Panc1 (cell line): ENCODE measurements at regions not wholly inside any gene's neighbourhood (a gene's known extent, or its start where the extent isn't known, plus 50 kb on each side); places are given as distances from the start of the nearest gene placed in this dataset.

Source experiments
- ATAC-seq: fragments of 200-7000 bp; cut with Tn5 transposase; 2 replicates; pipeline ENCODE4 v1.9.1; 2020; ENCODE audit warnings: mild to moderate bottlenecking, moderate library complexity
- BruUV-seq: library from RNA; stranded (reverse); fragments of 400-500 nt; replicated peaks from 2 replicates; lab custom pipeline; 2021; lab: Mats Ljungman, UMichigan
- CTCF ChIA-PET: fragments of 300-600 bp; sonication (Branson Sonifier 250); formaldehyde crosslinking; loops from one replicate; lab custom pipeline; 2022; ENCODE audit warnings: antibody characterized with exemption; lab: Charles Lee
- POLR2A ChIA-PET: fragments of 300-600 bp; sonication (Branson Sonifier 250); formaldehyde crosslinking; loops from one replicate; lab custom pipeline; 2022; ENCODE audit warnings: antibody characterized with exemption; lab: Charles Lee
- DNase-seq: peaks from one replicate; pipeline ENCODE4 v3.0.0-alpha.2; 2010; ENCODE audit warnings: low read depth, low spot score
- H3K27ac ChIP-seq: 2 replicates; pipeline ENCODE4 v1.5.1; 2011; ENCODE audit warnings: mild to moderate bottlenecking, low read length, inconsistent platforms
- H3K27me3 ChIP-seq: fragments of 200-500 bp; sonication (Bioruptor generic); 2 replicates; pipeline ENCODE4 v1.6.0; 2014; ENCODE audit warnings: low read length, inconsistent platforms; ENCODE audit not compliant: control insufficient read depth, insufficient read depth
- H3K36me3 ChIP-seq: fragments of 200-500 bp; sonication (Bioruptor generic); 2 replicates; pipeline ENCODE4 v1.5.1; 2014; ENCODE audit warnings: inconsistent platforms, mild to moderate bottlenecking, low read length, moderate library complexity; ENCODE audit not compliant: control insufficient read depth, insufficient read depth
- H3K4me1 ChIP-seq: 2 replicates; pipeline ENCODE4 v1.5.1; 2011; ENCODE audit warnings: inconsistent platforms, mild to moderate bottlenecking, low read length, moderate library complexity; ENCODE audit not compliant: control insufficient read depth, insufficient read depth
- H3K4me3 ChIP-seq, 2 experiments: 2 replicates each; pipeline ENCODE4 v1.5.1; 2011 to 2012; ENCODE audit warnings: low read depth in 2 of 2, low read length in 2 of 2, mild to moderate bottlenecking in 2 of 2, inconsistent platforms in 1 of 2, moderate library complexity in 1 of 2
- H3K9me3 ChIP-seq: fragments of 200-500 bp; sonication (Bioruptor generic); 2 replicates; pipeline ENCODE4 v1.5.1; 2014; ENCODE audit warnings: low read depth, mild to moderate bottlenecking, inconsistent platforms, low read length, moderate library complexity; ENCODE audit not compliant: control insufficient read depth, insufficient read depth
- POLR2AphosphoS5 ChIP-seq: IDR thresholded peaks from 2 replicates; pipeline ENCODE4 v1.6.1; 2012; ENCODE audit warnings: mild to moderate bottlenecking, low read depth, low read length, moderate library complexity
- SIN3A ChIP-seq: IDR thresholded peaks from 2 replicates; pipeline ENCODE4 v1.6.1; 2012; ENCODE audit warnings: low read depth, mild to moderate bottlenecking, low read length, moderate library complexity, borderline replicate concordance; ENCODE audit not compliant: insufficient read depth
- TCF7L2 ChIP-seq: IDR thresholded peaks from 2 replicates; pipeline ENCODE4 v1.6.1; 2011; ENCODE audit warnings: mild to moderate bottlenecking, low read depth, low read length, inconsistent platforms
- in situ Hi-C: cut with HindIII; loops from 2 replicates; pipeline ENCODE4 v1.10.0; 2016; ENCODE audit warnings: low sequenced_read_pairs, low pct_unique_long_range_greater_than_20kb
- intact Hi-C: fragments of 100-400 bp; cut with micrococcal nuclease; formaldehyde crosslinking; loops from one replicate; pipeline ENCODE4 v1.10.0; 2022; ENCODE audit not compliant: unreplicated experiment
- TF ChIP-seq, protein P1 (sequence below), 2 experiments: IDR thresholded peaks; 2 replicates each; pipeline ENCODE4 v1.6.1; 2011 to 2012; ENCODE audit warnings: low read depth in 2 of 2, control low read depth in 1 of 2, low read length in 1 of 2, mild to moderate bottlenecking in 1 of 2, moderate library complexity in 1 of 2; ENCODE audit not compliant: insufficient read depth in 1 of 2
- TF ChIP-seq, protein P2 (sequence below): fragments of 450-650 bp; IDR thresholded peaks from 2 replicates; pipeline ENCODE4 v1.5.1; 2017; ENCODE audit warnings: mild to moderate bottlenecking

DNA sequence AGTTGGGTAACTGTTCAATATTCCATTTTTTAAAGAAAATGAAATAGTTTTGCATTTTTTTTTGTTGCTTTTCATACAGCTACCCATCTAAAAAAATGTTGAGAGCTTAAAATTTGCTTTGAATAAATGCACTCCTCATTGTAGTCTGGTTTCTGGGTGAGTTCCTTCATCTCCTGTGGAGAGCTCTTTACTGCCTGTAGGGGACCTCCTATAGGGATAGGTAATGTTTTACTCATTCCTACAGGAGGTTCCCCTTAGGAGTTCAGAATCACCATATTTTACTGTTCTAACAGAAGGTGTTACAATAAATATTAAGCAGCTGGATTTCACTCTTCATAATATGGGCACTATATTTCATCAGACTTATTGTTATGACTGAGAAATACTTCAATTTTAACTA, 947.3 kb upstream of the CRIM1 start:
- Histone ChIP-seq H3K36me3 (no peaks in the 10 kb centered on the region), H3K4me3 (no peak overlapping the region), H3K27me3 (no peaks in the 10 kb centered on the region), H3K27ac (no peak overlapping the region), H3K4me1 (no peaks in the 10 kb centered on the region), H3K9me3 (no peaks in the 10 kb centered on the region)
- no TSS peak for BruUV-seq
- in situ Hi-C loops (no loop called here), intact Hi-C loops (loop anchor here (10.0 kb wide), 1 partner anchor 244 kb away; no protein-coding TSS in a partner anchor)
- ChIA-PET POLR2A (no interaction called here), CTCF (no interaction called here)
- DNase-seq (no peak), ATAC-seq (no peak)
- TF ChIP-seq, protein P1, sequence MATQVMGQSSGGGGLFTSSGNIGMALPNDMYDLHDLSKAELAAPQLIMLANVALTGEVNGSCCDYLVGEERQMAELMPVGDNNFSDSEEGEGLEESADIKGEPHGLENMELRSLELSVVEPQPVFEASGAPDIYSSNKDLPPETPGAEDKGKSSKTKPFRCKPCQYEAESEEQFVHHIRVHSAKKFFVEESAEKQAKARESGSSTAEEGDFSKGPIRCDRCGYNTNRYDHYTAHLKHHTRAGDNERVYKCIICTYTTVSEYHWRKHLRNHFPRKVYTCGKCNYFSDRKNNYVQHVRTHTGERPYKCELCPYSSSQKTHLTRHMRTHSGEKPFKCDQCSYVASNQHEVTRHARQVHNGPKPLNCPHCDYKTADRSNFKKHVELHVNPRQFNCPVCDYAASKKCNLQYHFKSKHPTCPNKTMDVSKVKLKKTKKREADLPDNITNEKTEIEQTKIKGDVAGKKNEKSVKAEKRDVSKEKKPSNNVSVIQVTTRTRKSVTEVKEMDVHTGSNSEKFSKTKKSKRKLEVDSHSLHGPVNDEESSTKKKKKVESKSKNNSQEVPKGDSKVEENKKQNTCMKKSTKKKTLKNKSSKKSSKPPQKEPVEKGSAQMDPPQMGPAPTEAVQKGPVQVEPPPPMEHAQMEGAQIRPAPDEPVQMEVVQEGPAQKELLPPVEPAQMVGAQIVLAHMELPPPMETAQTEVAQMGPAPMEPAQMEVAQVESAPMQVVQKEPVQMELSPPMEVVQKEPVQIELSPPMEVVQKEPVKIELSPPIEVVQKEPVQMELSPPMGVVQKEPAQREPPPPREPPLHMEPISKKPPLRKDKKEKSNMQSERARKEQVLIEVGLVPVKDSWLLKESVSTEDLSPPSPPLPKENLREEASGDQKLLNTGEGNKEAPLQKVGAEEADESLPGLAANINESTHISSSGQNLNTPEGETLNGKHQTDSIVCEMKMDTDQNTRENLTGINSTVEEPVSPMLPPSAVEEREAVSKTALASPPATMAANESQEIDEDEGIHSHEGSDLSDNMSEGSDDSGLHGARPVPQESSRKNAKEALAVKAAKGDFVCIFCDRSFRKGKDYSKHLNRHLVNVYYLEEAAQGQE (IDR thresholded peaks at IDR 0.05; ENCODE audit: insufficient read depth in 1 of 2, low read depth in 2 of 2, low read length in 1 of 2): no peak
- TF ChIP-seq TCF7L2: no peak
- no peak for TF ChIP-seq SIN3A
- TF ChIP-seq, protein P2, sequence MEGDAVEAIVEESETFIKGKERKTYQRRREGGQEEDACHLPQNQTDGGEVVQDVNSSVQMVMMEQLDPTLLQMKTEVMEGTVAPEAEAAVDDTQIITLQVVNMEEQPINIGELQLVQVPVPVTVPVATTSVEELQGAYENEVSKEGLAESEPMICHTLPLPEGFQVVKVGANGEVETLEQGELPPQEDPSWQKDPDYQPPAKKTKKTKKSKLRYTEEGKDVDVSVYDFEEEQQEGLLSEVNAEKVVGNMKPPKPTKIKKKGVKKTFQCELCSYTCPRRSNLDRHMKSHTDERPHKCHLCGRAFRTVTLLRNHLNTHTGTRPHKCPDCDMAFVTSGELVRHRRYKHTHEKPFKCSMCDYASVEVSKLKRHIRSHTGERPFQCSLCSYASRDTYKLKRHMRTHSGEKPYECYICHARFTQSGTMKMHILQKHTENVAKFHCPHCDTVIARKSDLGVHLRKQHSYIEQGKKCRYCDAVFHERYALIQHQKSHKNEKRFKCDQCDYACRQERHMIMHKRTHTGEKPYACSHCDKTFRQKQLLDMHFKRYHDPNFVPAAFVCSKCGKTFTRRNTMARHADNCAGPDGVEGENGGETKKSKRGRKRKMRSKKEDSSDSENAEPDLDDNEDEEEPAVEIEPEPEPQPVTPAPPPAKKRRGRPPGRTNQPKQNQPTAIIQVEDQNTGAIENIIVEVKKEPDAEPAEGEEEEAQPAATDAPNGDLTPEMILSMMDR: no peak
- no peak for TF ChIP-seq POLR2AphosphoS5

DNA sequence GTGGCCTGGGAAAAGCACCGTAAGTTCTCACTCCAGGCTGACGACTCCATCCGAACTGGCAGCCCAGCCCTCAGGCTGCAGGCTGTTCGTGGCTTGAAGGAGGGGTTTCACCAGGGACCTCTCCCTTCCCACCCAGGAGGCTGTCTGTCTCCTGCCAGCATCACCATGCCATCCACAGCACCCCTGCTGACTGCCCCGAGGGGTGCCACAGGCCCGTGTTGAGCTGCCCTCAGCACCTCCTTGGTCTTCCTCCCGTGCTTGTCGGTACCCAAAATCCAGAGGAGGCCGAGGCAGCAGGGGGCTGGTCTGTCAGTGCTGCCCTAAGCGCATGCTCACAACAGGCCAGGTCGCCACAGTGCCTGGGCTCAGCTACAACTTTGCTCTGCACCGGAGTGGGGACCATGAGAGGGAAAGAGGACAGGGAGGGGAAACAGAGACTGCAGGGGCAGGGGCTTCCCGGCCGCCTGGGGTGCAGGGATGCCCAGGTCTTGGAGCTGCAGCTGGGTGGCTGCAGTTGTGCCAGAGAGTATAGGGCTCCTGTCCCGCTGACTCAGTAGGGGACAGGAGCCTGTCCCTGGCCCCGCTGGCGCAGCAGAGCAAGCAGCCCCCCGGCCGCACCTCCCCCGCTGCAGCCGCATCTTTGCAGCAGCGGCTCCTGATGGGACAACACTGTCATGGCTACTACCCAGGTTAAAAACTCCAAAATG, 963.7 kb upstream of the CRIM1 start:
- H3K27me3 ChIP-seq: no peaks in the 10 kb centered on the region
- in situ Hi-C loops: no loop called here
- DNase-seq: no peak
- BruUV-seq: no TSS peak
- H3K4me3 ChIP-seq: no peak overlapping the region
- ChIA-PET CTCF (no interaction called here), POLR2A (no interaction called here)
- intact Hi-C loops: no loop called here
- H3K36me3 ChIP-seq: no peaks in the 10 kb centered on the region
- TF ChIP-seq POLR2AphosphoS5: no peak
- H3K27ac ChIP-seq: no peak overlapping the region
- no peaks in the 10 kb centered on the region for H3K9me3 ChIP-seq
- no peak for ATAC-seq
- no peaks in the 10 kb centered on the region for H3K4me1 ChIP-seq

DNA sequence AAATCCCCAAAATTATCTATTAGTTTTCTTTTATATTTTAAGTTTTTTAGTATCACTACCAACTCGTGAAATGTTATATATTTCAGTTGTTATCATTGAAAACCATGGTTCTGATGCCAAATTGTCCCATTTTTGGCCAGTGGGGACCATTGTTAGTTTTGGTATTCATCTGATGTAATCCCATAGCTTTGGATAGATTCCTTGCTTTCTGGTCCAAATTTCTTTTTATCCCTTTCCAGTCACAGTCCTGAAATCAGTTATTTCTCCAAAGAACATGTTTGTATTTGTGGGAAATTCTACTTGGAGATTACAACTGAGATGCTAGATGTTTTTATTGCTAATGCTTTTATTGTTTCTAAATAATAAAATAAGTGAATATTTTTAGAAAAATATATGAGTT, 976.8 kb upstream of the CRIM1 start:
- H3K4me1 ChIP-seq: no peaks in the 10 kb centered on the region
- CTCF ChIA-PET: no interaction called here
- TF ChIP-seq, protein P2: no peak
- TF ChIP-seq, protein P1 (IDR thresholded peaks at IDR 0.05; ENCODE audit: insufficient read depth in 1 of 2, low read depth in 2 of 2, low read length in 1 of 2): no peak
- TF ChIP-seq POLR2AphosphoS5 (no peak), SIN3A (no peak), TCF7L2 (no peak)
- no peaks in the 10 kb centered on the region for H3K27me3 ChIP-seq
- H3K36me3 ChIP-seq: no peaks in the 10 kb centered on the region
- ATAC-seq: no peak
- BruUV-seq: no TSS peak
- POLR2A ChIA-PET: no interaction called here
- H3K9me3 ChIP-seq: no peaks in the 10 kb centered on the region
- intact Hi-C loops: no loop called here
- in situ Hi-C loops: no loop called here
- no peak overlapping the region for H3K4me3 ChIP-seq
- DNase-seq: no peak
- no peak overlapping the region for H3K27ac ChIP-seq
